Stromal cell of bone marrow (primary cell): ENCODE measurements at regions not wholly inside any gene's neighbourhood (a gene's known extent, or its start where the extent isn't known, plus 50 kb on each side); places are given as distances from the start of the nearest gene placed in this dataset.
"Not testable (repeated sequence)": the region's sequence is repeated elsewhere in the genome, so short reads cannot be mapped to it uniquely, and the experiment has no call there.

Experiments used
- DNase-seq: peaks from one replicate; pipeline ENCODE4 v3.0.0-alpha.2; 2012; ENCODE audit warnings: low read depth

- DNase-seq, result no peak
Observed at GRCh38 chr6:65988006-65988405, 281.0 kb upstream of the EYS start.

GRCh38 chr6:65984089-65984488 is 277.1 kb upstream of the EYS start:
- no peak for DNase-seq

- peak; percentile 51 for DNase-seq
Observed at GRCh38 chr6:65979120-65979519, 272.1 kb upstream of the EYS start.

- not testable (repeated sequence) for DNase-seq
Observed at GRCh38 chr6:65971252-65971651, 264.2 kb upstream of the EYS start.

- no peak for DNase-seq
Observed at GRCh38 chr6:65964261-65964660, 257.2 kb upstream of the EYS start.

GRCh38 chr6:65955034-65955433 is 248.0 kb upstream of the EYS start:
- no peak for DNase-seq

GRCh38 chr6:65948062-65948461 is 241.0 kb upstream of the EYS start:
- no peak for DNase-seq

GRCh38 chr6:65943548-65943947 is 236.5 kb upstream of the EYS start:
- no peak for DNase-seq

GRCh38 chr6:65943051-65943450 is 236.0 kb upstream of the EYS start:
- DNase-seq, result no peak

GRCh38 chr6:65938000-65938399 is 231.0 kb upstream of the EYS start:
- DNase-seq, result peak; percentile 3

GRCh38 chr6:65935412-65935811 is 228.4 kb upstream of the EYS start:
- no peak for DNase-seq

- no peak for DNase-seq
Observed at GRCh38 chr6:65933390-65933789, 226.4 kb upstream of the EYS start.

- no peak for DNase-seq
Observed at GRCh38 chr6:65927141-65927540, 220.1 kb upstream of the EYS start.

GRCh38 chr6:65924411-65924810 is 217.4 kb upstream of the EYS start:
- DNase-seq, result no peak

GRCh38 chr6:65922049-65922448 is 215.0 kb upstream of the EYS start:
- no peak for DNase-seq

- no peak for DNase-seq
Observed at GRCh38 chr6:65908065-65908464, 201.0 kb upstream of the EYS start.

- DNase-seq, result no peak
Observed at GRCh38 chr6:65903992-65904391, 197.0 kb upstream of the EYS start.

- no peak for DNase-seq
Observed at GRCh38 chr6:65900928-65901327, 193.9 kb upstream of the EYS start.

GRCh38 chr6:65896140-65896539 is 189.1 kb upstream of the EYS start:
- no peak for DNase-seq

GRCh38 chr6:65876668-65877067 is 169.6 kb upstream of the EYS start:
- DNase-seq, result no peak

- DNase-seq, result no peak
Observed at GRCh38 chr6:65852369-65852852, 145.4 kb upstream of the EYS start.

GRCh38 chr6:65830151-65830550 is 123.1 kb upstream of the EYS start:
- no peak for DNase-seq

GRCh38 chr6:65819152-65819551 is 112.1 kb upstream of the EYS start:
- peak; percentile 4 for DNase-seq

- DNase-seq, result no peak
Observed at GRCh38 chr6:65818576-65818975, 111.5 kb upstream of the EYS start.

GRCh38 chr6:65816991-65817390 is 110.0 kb upstream of the EYS start:
- DNase-seq, result no peak
